SJCRH30 (cell line): ENCODE measurements at regions not wholly inside any gene's neighbourhood (a gene's known extent, or its start where the extent isn't known, plus 50 kb on each side); places are given as distances from the start of the nearest gene placed in this dataset.

Source experiments
- DNase-seq, 2 experiments: peaks; one replicate each; pipeline ENCODE4 v3.0.0-alpha.2; 2015 to 2020
- H3K27ac ChIP-seq: fragments of 250-450 bp; sonication (Bioruptor Pico); 2 replicates; pipeline ENCODE4 v1.5.1; 2020; ENCODE audit warnings: mild to moderate bottlenecking, moderate library complexity
- H3K27me3 ChIP-seq: fragments of 250-450 bp; sonication (Bioruptor Pico); 2 replicates; pipeline ENCODE4 v1.5.1; 2020; ENCODE audit warnings: mild to moderate bottlenecking, moderate library complexity
- H3K36me3 ChIP-seq: fragments of 250-450 bp; sonication (Bioruptor Pico); 2 replicates; pipeline ENCODE4 v1.5.1; 2020; ENCODE audit warnings: mild to moderate bottlenecking, moderate library complexity
- H3K4me1 ChIP-seq: fragments of 250-450 bp; sonication (Bioruptor Pico); 2 replicates; pipeline ENCODE4 v1.5.1; 2020; ENCODE audit warnings: mild to moderate bottlenecking, moderate library complexity
- H3K4me3 ChIP-seq: fragments of 250-450 bp; sonication (Bioruptor Pico); 2 replicates; pipeline ENCODE4 v1.5.1; 2020; ENCODE audit warnings: mild to moderate bottlenecking, moderate library complexity
- H3K9me3 ChIP-seq: fragments of 250-450 bp; sonication (Bioruptor Pico); replicated peaks from 2 replicates; pipeline ENCODE4 v1.5.1; 2020; ENCODE audit warnings: mild to moderate bottlenecking, moderate library complexity

GRCh38 chr2:72003796-72004195 lies 143.9 kb downstream of the CYP26B1 start:
- no peaks in the 10 kb centered on the region for H3K4me1 ChIP-seq
- H3K27ac ChIP-seq: no peak overlapping the region
- no peak overlapping the region for H3K4me3 ChIP-seq
- H3K9me3 ChIP-seq: no peaks in the 10 kb centered on the region
- no peaks in the 10 kb centered on the region for H3K36me3 ChIP-seq
- H3K27me3 ChIP-seq: no peaks in the 10 kb centered on the region; the same call in 1 of the 2 replicates
- no peak for DNase-seq

DNA sequence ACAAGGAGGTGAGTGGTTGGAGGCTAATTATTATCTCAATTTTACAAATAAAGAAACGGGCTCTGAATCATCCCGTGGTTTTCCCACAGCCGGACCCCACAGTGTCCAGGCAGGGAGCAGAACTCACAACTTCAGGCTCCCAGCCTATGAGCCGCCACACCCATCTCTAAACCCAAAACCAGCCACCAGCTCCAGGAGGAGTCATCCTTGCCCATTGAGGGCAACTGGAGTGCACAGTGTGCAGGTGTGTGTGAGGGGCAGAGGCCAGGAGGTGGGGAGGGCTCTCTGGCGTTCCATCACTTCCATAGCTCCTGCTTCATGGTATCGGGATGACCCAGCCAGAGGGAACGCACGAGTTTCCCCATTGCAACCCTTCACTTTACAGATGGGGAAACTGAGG lies 144.5 kb downstream of the CYP26B1 start:
- Histone ChIP-seq H3K4me1 (no peaks in the 10 kb centered on the region), H3K36me3 (no peaks in the 10 kb centered on the region), H3K9me3 (no peaks in the 10 kb centered on the region), H3K27me3 (no peaks in the 10 kb centered on the region; the same call in 1 of the 2 replicates), H3K27ac (no peak overlapping the region), H3K4me3 (no peak overlapping the region)
- DNase-seq: no peak

- no peaks in the 10 kb centered on the region for H3K9me3 ChIP-seq
- H3K27ac ChIP-seq: no peak overlapping the region
- no peaks in the 10 kb centered on the region; the same call in 1 of the 2 replicates for H3K4me1 ChIP-seq
- H3K36me3 ChIP-seq: no peaks in the 10 kb centered on the region
- no peak overlapping the region for H3K4me3 ChIP-seq
- H3K27me3 ChIP-seq: no peaks in the 10 kb centered on the region; the same call in 1 of the 2 replicates
- no peak for DNase-seq
These were observed 145.5 kb downstream of the CYP26B1 start for GRCh38 chr2:72001937-72002690.

DNA sequence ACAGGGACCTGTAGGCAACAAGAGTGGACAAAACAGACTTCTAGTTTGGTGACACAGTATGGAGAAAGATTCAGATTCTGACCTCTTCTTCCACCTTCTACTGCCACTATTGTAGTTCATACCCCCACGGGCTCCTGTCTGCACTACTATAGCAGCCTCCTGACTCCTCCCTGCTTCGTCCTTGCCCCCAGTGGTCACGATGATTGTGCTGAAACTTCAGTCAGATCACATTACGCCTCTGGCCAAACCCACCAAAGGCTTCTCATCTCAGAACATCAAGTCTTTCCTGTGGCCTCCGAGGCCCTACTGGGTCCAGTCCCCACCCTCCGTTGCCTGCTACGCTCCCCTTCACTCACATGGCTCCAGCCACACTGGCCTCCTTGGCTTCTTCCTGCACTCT lies 147.6 kb downstream of the CYP26B1 start:
- H3K4me3 ChIP-seq: no peak overlapping the region
- no peak overlapping the region for H3K27ac ChIP-seq
- no peaks in the 10 kb centered on the region; the same call in 1 of the 2 replicates for H3K27me3 ChIP-seq
- H3K4me1 ChIP-seq: no peaks in the 10 kb centered on the region; the same call in 1 of the 2 replicates
- no peaks in the 10 kb centered on the region for H3K9me3 ChIP-seq
- no peak for DNase-seq
- H3K36me3 ChIP-seq: no peaks in the 10 kb centered on the region

DNA sequence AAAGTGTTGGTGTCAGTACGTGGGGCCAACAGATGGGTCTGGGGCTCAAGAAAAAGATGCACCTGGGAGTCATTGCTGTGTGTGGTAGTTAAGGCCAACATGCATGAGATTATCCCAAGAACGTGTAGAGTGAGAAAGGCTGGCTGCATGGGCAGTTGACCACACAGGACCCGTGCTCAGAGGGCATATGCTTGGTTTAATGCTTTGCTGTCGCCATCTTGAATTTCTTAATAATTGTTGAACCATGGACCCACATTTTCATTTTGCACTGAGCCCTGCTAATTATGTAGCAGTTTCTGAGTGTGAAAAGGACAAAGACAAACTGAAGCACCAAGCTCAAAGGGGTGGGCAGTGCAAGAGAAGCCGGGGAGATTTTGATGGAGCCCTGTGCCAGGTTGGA lies 148.1 kb downstream of the CYP26B1 start:
- Histone ChIP-seq H3K27ac (no peak overlapping the region), H3K4me1 (no peaks in the 10 kb centered on the region; the same call in 1 of the 2 replicates), H3K9me3 (no peaks in the 10 kb centered on the region), H3K4me3 (no peak overlapping the region), H3K27me3 (no peaks in the 10 kb centered on the region; the same call in 1 of the 2 replicates), H3K36me3 (no peaks in the 10 kb centered on the region)
- DNase-seq: no peak

DNA sequence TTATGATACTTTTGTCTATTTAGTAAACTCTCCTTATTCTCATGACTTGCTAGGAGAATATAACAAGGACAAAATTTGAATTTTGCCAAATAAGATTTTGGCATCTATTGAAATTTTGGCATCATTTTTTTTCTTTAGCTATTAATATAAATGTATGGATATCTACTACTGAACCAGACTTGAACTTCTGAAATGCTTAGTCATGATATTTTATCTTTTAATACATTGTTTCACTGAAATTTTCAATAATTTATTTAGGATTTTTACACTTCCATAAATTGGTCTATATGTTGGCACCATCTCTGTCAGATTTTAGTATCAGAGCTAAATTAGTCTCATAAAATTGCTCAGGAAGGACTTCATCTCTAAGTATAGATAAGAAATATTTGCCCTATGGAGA lies 149.8 kb downstream of the CYP26B1 start:
- Histone ChIP-seq H3K4me1 (no peaks in the 10 kb centered on the region; the same call in 1 of the 2 replicates), H3K27ac (no peak overlapping the region), H3K9me3 (no peaks in the 10 kb centered on the region), H3K36me3 (no peaks in the 10 kb centered on the region), H3K4me3 (no peak overlapping the region), H3K27me3 (no peaks in the 10 kb centered on the region)
- DNase-seq: no peak

DNA sequence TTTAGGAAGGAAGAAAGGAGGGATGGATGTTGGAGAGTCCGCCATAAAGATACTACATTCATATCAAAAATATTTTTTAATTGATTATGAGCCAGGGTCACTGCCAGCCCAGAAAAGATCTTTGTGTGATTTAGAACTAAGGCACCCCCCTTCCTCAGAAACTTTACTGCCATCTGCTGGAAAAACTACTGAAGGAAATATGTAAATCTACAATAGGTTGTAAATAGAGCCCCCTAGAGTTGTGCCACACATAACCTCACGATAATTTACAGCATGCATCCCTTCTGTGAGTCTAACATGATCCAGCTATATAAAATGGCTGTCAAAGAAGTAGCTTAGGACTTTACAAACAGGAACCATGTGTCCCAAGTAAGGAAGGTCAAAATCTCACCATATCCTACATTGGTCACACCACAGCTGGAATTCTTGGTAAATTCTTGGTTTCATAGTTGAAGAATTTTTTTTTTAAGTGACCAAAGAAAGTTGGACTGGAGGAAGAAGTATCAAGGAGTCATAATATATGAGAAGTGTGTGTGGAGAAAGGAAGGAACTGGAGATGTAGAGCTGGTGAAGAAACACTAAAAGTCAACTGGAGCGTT lies 152.5 kb downstream of the CYP26B1 start:
- no peaks in the 10 kb centered on the region; the same call in 1 of the 2 replicates for H3K4me1 ChIP-seq
- DNase-seq: peak in 1 of 2 experiments; percentile 67
- no peaks in the 10 kb centered on the region for H3K36me3 ChIP-seq
- H3K27me3 ChIP-seq: no peaks in the 10 kb centered on the region
- H3K4me3 ChIP-seq: no peak overlapping the region
- H3K9me3 ChIP-seq: no peaks in the 10 kb centered on the region
- H3K27ac ChIP-seq: no peak overlapping the region

- Histone ChIP-seq H3K4me1 (no peaks in the 10 kb centered on the region; the same call in 1 of the 2 replicates), H3K4me3 (no peak overlapping the region), H3K36me3 (no peaks in the 10 kb centered on the region), H3K27ac (no peak overlapping the region), H3K27me3 (no peaks in the 10 kb centered on the region), H3K9me3 (no peaks in the 10 kb centered on the region)
- DNase-seq: no peak
These were observed 155.6 kb downstream of the CYP26B1 start for GRCh38 chr2:71992036-71992435.

DNA sequence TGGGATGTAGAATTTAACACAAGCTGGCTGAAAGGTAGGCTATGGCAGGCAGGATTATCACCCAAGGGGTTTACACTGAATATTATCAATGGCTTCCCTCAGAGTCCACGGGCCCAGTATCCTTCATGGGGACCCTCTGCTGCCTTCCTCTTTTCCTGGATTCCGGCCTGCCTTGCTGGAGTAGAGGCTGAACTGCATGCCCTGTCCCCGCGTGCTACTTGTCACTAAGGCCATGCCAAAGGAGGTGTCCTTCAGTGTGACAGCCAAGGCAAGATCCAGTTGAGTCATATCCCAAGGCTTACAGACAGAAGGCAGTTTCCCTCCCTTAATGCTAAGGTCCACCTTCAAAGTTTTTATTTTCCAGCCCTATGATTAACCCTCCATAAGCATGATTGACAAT lies 156.3 kb downstream of the CYP26B1 start:
- H3K36me3 ChIP-seq: no peaks in the 10 kb centered on the region
- no peaks in the 10 kb centered on the region for H3K4me1 ChIP-seq
- H3K27ac ChIP-seq: no peak overlapping the region
- no peaks in the 10 kb centered on the region for H3K9me3 ChIP-seq
- no peaks in the 10 kb centered on the region for H3K27me3 ChIP-seq
- DNase-seq: no peak
- no peak overlapping the region for H3K4me3 ChIP-seq

DNA sequence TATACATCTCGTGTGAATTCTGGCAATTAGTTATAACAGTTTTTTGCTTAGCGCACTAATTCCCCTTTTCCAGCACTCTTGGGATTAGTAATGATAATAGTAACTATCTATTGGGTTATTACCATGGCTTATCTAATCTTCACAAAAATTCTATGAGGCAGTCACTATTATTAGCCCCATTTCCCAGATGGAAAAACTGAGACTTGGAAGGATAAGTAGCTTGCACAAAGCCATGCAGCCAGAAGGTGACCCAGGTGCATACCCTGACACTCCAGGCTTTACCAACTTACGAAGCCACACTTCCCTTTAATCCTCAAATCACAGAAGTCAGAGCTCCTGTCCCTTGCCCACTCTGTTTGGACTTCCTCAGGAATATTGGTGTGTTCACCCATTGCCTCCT lies 156.8 kb downstream of the CYP26B1 start:
- Histone ChIP-seq H3K36me3 (no peaks in the 10 kb centered on the region), H3K4me3 (no peak overlapping the region), H3K9me3 (no peaks in the 10 kb centered on the region), H3K27ac (no peak overlapping the region), H3K4me1 (no peaks in the 10 kb centered on the region), H3K27me3 (no peaks in the 10 kb centered on the region)
- DNase-seq: no peak

DNA sequence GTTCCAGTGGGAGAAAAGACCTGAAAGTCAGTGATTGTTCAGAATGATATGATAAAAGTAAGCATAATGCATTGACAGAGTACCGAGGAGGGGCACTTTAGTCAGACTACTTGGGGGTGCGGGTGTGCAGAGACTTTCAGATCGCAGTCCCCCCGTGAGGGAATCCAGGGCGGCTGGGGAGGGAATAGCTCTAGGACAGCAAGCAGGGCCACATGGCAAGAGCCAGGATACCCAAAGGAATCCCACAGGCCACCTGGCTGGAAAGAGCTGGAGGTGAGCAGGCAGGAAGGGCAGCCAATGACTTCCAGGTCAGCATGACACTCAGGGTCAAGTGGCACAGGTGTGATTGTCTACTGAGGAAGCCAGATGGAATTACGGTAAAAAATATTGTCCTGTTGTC lies 157.5 kb downstream of the CYP26B1 start:
- no peaks in the 10 kb centered on the region for H3K27me3 ChIP-seq
- H3K27ac ChIP-seq: no peak overlapping the region
- DNase-seq: no peak
- no peaks in the 10 kb centered on the region for H3K36me3 ChIP-seq
- H3K9me3 ChIP-seq: no peaks in the 10 kb centered on the region
- H3K4me3 ChIP-seq: no peak overlapping the region
- no peaks in the 10 kb centered on the region for H3K4me1 ChIP-seq

DNA sequence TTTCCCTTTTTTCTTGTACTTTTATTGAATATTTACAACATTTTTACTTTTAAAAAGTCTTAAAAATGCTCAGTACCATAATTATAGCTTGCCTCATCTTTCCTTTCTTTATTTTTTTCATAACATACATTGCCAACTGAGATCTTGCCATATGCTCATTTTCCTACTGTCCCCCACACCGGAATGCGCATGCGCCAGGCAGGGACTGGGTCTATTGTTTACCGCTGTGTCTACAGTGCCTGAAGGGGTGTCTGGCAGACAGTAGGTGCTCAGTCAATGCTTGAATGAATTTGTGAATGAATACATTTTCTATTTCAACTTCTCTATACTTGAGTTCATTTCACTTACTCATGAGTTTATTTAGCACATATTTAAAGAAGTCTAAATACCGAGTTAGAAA lies 158.0 kb downstream of the CYP26B1 start:
- H3K4me1 ChIP-seq: no peaks in the 10 kb centered on the region
- no peak overlapping the region for H3K27ac ChIP-seq
- H3K36me3 ChIP-seq: no peaks in the 10 kb centered on the region
- no peak for DNase-seq
- no peaks in the 10 kb centered on the region for H3K27me3 ChIP-seq
- no peaks in the 10 kb centered on the region for H3K9me3 ChIP-seq
- no peak overlapping the region for H3K4me3 ChIP-seq

DNA sequence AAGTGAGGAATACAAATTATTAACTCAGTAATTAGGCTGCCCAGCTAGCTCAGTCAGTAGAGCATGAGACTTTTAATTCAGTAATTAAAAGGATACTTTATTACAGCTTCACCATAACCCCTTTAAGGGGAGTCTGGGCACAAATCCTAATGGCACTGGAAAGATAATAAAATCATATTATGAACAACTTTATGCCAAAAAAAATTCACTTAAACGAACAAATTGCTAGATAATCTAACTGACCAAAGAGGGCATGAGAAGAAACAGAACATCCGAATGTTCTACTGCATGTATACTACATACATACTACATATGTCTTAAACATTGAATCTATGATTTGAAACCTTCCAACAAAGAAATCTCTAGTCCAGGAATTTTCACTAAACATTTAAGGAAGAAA lies 159.5 kb downstream of the CYP26B1 start:
- no peaks in the 10 kb centered on the region for H3K36me3 ChIP-seq
- H3K4me1 ChIP-seq: no peaks in the 10 kb centered on the region
- H3K4me3 ChIP-seq: no peak overlapping the region
- no peak for DNase-seq
- no peaks in the 10 kb centered on the region for H3K9me3 ChIP-seq
- H3K27me3 ChIP-seq: no peaks in the 10 kb centered on the region
- no peak overlapping the region for H3K27ac ChIP-seq

DNA sequence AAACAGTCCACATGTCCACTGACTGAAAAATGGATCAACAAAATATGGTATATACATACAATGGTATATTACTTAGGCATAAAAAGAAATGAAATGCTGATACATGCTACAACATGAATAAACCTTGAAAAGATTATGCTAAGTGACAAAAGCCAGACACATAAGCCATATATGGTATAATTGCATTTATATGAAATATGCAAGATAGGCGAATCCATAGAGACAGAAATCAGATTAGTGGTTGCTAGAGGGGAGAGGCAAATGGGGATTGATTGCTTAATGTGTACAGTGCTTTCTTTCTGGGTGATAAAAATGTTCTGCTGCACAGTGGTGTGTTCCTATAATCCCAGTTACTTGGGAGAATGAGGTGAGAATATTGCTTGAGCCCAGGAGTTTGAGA lies 171.0 kb downstream of the CYP26B1 start:
- no peaks in the 10 kb centered on the region for H3K27me3 ChIP-seq
- no peaks in the 10 kb centered on the region for H3K4me1 ChIP-seq
- no peaks in the 10 kb centered on the region for H3K36me3 ChIP-seq
- no peak overlapping the region for H3K4me3 ChIP-seq
- no peak overlapping the region for H3K27ac ChIP-seq
- H3K9me3 ChIP-seq: no peaks in the 10 kb centered on the region; the same call in 1 of the 2 replicates
- no peak for DNase-seq

- H3K4me3 ChIP-seq: no peak overlapping the region
- H3K27ac ChIP-seq: no peak overlapping the region
- no peaks in the 10 kb centered on the region for H3K36me3 ChIP-seq
- DNase-seq: no peak
- no peaks in the 10 kb centered on the region; the same call in 1 of the 2 replicates for H3K9me3 ChIP-seq
- H3K27me3 ChIP-seq: no peaks in the 10 kb centered on the region
- no peaks in the 10 kb centered on the region for H3K4me1 ChIP-seq
These were observed 172.8 kb downstream of the CYP26B1 start for GRCh38 chr2:71974846-71975245.

- no peaks in the 10 kb centered on the region for H3K36me3 ChIP-seq
- no peaks in the 10 kb centered on the region for H3K4me1 ChIP-seq
- H3K27ac ChIP-seq: no peak overlapping the region
- no peak for DNase-seq
- H3K4me3 ChIP-seq: no peak overlapping the region
- no peaks in the 10 kb centered on the region for H3K9me3 ChIP-seq
- H3K27me3 ChIP-seq: no peaks in the 10 kb centered on the region
These were observed 176.2 kb downstream of the CYP26B1 start for GRCh38 chr2:71971493-71971892.
